ENCODE measurements at regions not wholly inside any gene's neighbourhood (a gene's known extent, or its start where the extent isn't known, plus 50 kb on each side); places are given as distances from the start of the nearest gene placed in this dataset.

DNA sequence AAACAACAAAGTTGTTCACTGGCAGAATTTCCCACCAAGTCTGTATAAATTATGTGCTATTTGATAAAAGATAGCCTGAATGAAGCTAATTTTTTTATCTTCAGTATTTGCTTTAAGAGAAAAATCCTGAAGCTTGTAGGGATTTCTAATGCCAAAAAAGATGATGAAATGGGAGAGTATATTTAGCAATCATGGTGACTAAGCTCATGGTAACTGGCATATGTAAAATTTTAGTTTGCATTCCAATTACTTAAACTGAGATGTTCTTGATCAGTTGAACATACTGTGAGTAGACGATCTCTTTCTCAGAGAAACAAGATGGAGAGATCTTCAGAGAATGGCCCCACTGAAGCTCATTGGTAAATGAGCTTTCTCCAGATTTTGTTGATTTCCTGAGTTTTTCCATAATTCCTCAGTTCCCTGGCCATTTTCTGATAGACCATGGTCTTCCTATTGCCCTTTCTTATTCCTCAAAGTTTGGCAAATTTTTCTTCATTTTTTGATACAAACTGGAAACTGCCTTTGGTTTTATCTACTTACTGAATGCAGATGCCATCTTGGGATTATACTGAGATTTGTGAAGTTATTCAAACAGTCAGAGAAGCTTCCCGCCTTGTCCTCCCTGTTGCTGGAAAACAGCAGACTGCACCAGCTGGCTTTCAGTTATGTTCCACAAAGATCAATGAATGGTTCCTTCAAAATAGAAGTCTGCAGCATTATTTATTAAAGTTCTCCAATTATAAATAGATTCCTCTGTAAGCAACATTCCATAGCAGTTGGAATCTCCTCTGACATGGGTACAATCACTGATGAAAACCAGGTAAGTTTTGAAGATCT lies 68.3 kb upstream of the ALOX12 start:
- CTCF ChIA-PET (ENCODE audit: low intra/inter-chr PET ratio): no interaction called here
- FAIRE-seq (no peak), DNase-seq (ENCODE audit: extremely low read depth in 1 of 4, low spot score in 3 of 4) (no peak), ATAC-seq (no peak)
- peaks cover 12% of the 10 kb centered on the region; the same call in 2 of the 3 replicates for H3K36me3 ChIP-seq (ENCODE audit: control insufficient read depth, insufficient read depth, low read length)
- POLR2A ChIA-PET: interaction anchor here (0.9 to 4.6 kb wide), 3 partner anchors 10 to 13 kb away, joined by 3 to 52 read pairs (median 6); no protein-coding TSS in a partner anchor
- H3K9me3 ChIP-seq (replicated peaks; ENCODE audit: control insufficient read depth, insufficient read depth, low read depth, low read length): no peaks in the 10 kb centered on the region; the same call in none of the 2 replicates
- H3K9me1 ChIP-seq (ENCODE audit: control insufficient read depth, insufficient read depth, low read length): no peaks in the 10 kb centered on the region
- peaks cover 0 to 19% of the 10 kb centered on the region in 2 experiments; a peak in 3 of 5 replicates for H3K4me1 ChIP-seq (replicated peaks in 1 of 2; ENCODE audit: control insufficient read depth in 2 of 2, insufficient read depth in 2 of 2, low read length in 2 of 2)
- H3K27me3 ChIP-seq (ENCODE audit: control insufficient read depth in 2 of 2, insufficient read depth in 2 of 2, low read length in 2 of 2): no peaks in the 10 kb centered on the region
- WGBS (ENCODE audit: insufficient coverage, low coverage, missing lambda C conversion rate): 61% methylated on average over 2 of the region's 2 CpGs
- in situ Hi-C loops (cut with MboI): no loop called here
- intact Hi-C loops (cut with micrococcal nuclease): no loop called here
- 0 out of 2 replicates have a peak overlapping the region, but pooled peaks have one; percentile 20 for H3K4me2 ChIP-seq (ENCODE audit: insufficient read depth, low read length)
- no peaks in the 10 kb centered on the region for H4K20me1 ChIP-seq (replicated peaks; ENCODE audit: control insufficient read depth, insufficient read depth, low read length)
- H3K4me3 ChIP-seq: no peak overlapping the region
- H2AFZ ChIP-seq (ENCODE audit: low read depth, low read length): no peak overlapping the region
- no TSS peak for BruUV-seq (replicated peaks)
- no peak overlapping the region for H3K27ac ChIP-seq (ENCODE audit: extremely low read depth, low read depth, low read length)
- H3K79me2 ChIP-seq (ENCODE audit: control insufficient read depth, insufficient read depth, low read length): peaks cover 21% of the 10 kb centered on the region
- no peak overlapping the region for H3K9ac ChIP-seq (ENCODE audit: insufficient read depth in 1 of 2, low read depth in 2 of 2, low read length in 2 of 2)
- TF ChIP-seq ZNF77 (CRISPR knock-in tag; IDR thresholded peaks at IDR 0.05) (no peak), ARHGAP35 (IDR thresholded peaks at IDR 0.05; ENCODE audit: partially characterized antibody) (no peak), POLR2H (tag; IDR thresholded peaks at IDR 0.05; ENCODE audit: low read depth) (peak; percentile 58), CBX1 (IDR thresholded peaks at IDR 0.05; ENCODE audit: low read depth) (no peak), MBD2 (IDR thresholded peaks at IDR 0.05; ENCODE audit: borderline replicate concordance, low read depth) (no peak), CXXC5 (CRISPR knock-in tag; IDR thresholded peaks at IDR 0.05) (peak; percentile 21), FOSL1 (tag; conservative IDR thresholded peaks at IDR 0.05) (peak; percentile 77), NR2F6 (CRISPR knock-in tag; IDR thresholded peaks at IDR 0.05) (no peak), TRIM24 (IDR thresholded peaks at IDR 0.05) (peak; percentile 76 to 82; a peak in 3 of 4 replicates), ZNF140 (CRISPR knock-in tag; IDR thresholded peaks at IDR 0.05) (no peak), CEBPB (tag; IDR thresholded peaks at IDR 0.05) (peak; percentile 77), ZNF707 (CRISPR knock-in tag; conservative IDR thresholded peaks at IDR 0.05) (no peak), ZKSCAN8 (CRISPR knock-in tag; IDR thresholded peaks at IDR 0.05) (0 out of 2 replicates have a peak, but pooled peaks have one; percentile 36), ZSCAN32 (CRISPR knock-in tag; IDR thresholded peaks at IDR 0.05) (peak; percentile 79; the same call in 1 of the 2 replicates), PHB2 (IDR thresholded peaks at IDR 0.05; ENCODE audit: low read depth) (no peak)
- TF ChIP-seq, protein P1, sequence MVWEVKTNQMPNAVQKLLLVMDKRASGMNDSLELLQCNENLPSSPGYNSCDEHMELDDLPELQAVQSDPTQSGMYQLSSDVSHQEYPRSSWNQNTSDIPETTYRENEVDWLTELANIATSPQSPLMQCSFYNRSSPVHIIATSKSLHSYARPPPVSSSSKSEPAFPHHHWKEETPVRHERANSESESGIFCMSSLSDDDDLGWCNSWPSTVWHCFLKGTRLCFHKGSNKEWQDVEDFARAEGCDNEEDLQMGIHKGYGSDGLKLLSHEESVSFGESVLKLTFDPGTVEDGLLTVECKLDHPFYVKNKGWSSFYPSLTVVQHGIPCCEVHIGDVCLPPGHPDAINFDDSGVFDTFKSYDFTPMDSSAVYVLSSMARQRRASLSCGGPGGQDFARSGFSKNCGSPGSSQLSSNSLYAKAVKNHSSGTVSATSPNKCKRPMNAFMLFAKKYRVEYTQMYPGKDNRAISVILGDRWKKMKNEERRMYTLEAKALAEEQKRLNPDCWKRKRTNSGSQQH (CRISPR knock-in tag; IDR thresholded peaks at IDR 0.05): no peak
- TF ChIP-seq, protein P2, sequence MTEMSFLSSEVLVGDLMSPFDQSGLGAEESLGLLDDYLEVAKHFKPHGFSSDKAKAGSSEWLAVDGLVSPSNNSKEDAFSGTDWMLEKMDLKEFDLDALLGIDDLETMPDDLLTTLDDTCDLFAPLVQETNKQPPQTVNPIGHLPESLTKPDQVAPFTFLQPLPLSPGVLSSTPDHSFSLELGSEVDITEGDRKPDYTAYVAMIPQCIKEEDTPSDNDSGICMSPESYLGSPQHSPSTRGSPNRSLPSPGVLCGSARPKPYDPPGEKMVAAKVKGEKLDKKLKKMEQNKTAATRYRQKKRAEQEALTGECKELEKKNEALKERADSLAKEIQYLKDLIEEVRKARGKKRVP (CRISPR knock-in tag; IDR thresholded peaks at IDR 0.05): peak; percentile 85
- TF ChIP-seq, protein P3, sequence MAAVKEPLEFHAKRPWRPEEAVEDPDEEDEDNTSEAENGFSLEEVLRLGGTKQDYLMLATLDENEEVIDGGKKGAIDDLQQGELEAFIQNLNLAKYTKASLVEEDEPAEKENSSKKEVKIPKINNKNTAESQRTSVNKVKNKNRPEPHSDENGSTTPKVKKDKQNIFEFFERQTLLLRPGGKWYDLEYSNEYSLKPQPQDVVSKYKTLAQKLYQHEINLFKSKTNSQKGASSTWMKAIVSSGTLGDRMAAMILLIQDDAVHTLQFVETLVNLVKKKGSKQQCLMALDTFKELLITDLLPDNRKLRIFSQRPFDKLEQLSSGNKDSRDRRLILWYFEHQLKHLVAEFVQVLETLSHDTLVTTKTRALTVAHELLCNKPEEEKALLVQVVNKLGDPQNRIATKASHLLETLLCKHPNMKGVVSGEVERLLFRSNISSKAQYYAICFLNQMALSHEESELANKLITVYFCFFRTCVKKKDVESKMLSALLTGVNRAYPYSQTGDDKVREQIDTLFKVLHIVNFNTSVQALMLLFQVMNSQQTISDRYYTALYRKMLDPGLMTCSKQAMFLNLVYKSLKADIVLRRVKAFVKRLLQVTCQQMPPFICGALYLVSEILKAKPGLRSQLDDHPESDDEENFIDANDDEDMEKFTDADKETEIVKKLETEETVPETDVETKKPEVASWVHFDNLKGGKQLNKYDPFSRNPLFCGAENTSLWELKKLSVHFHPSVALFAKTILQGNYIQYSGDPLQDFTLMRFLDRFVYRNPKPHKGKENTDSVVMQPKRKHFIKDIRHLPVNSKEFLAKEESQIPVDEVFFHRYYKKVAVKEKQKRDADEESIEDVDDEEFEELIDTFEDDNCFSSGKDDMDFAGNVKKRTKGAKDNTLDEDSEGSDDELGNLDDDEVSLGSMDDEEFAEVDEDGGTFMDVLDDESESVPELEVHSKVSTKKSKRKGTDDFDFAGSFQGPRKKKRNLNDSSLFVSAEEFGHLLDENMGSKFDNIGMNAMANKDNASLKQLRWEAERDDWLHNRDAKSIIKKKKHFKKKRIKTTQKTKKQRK (IDR thresholded peaks at IDR 0.05; ENCODE audit: borderline replicate concordance, low read depth, low read length): no peak

All from K562 (cell line).